Lower leg skin (tissue), 4 donors: ENCODE measurements at regions not wholly inside any gene's neighbourhood (a gene's known extent, or its start where the extent isn't known, plus 50 kb on each side); places are given as distances from the start of the nearest gene placed in this dataset.

Experiments used
- DNase-seq, 2 donors: peaks; one replicate each; pipeline ENCODE4 v3.0.0-alpha.2; 2019; ENCODE audit warnings: low spot score in 2 of 2
- H3K4me3 ChIP-seq: fragments of 200-600 bp; sonication (generic); 2 replicates; pipeline ENCODE4 v1.5.1; 2017; ENCODE audit warnings: mild to moderate bottlenecking, low read depth; ENCODE audit not compliant: poor library complexity, severe bottlenecking
- CTCF ChIP-seq, 3 donors: fragments of 450-650 bp; IDR thresholded peaks; one replicate each; pipeline ENCODE4 v1.5.1; 2016; ENCODE audit warnings: antibody characterized with exemption in 3 of 3, mild to moderate bottlenecking in 3 of 3, moderate library complexity in 2 of 3
- POLR2A ChIP-seq, 2 donors: fragments of 450-650 bp; IDR thresholded peaks; one replicate each; pipeline ENCODE4 v1.6.1; 2016 to 2017; ENCODE audit warnings: antibody characterized with exemption in 2 of 2, mild to moderate bottlenecking in 1 of 2, moderate library complexity in 1 of 2
- WGBS, 2 donors: methylation state at CpG; one replicate each; pipeline ENCODE4 v1.1.5; 2018; 5-methylcytosine and 5-hydroxymethylcytosine counted together
- intact Hi-C: fragments of 100-400 bp; cut with DNase I; formaldehyde crosslinking; loops from one replicate; pipeline ENCODE4 v1.15.0; 2023; ENCODE audit warnings: low total_unique reads

- no peak for DNase-seq
- TF ChIP-seq CTCF (IDR thresholded peaks at IDR 0.05): no peak
- no peak for TF ChIP-seq POLR2A (IDR thresholded peaks at IDR 0.05)
- intact Hi-C loops: no loop called here
Observed at GRCh38 chr3:157650699-157651098, 147.5 kb upstream of the VEPH1 start.

GRCh38 chr3:157650172-157650571 is 147.0 kb upstream of the VEPH1 start:
- TF ChIP-seq POLR2A (IDR thresholded peaks at IDR 0.05) (no peak), CTCF (IDR thresholded peaks at IDR 0.05) (no peak)
- intact Hi-C loops: no loop called here
- H3K4me3 ChIP-seq: no peak overlapping the region
- no peak for DNase-seq
- WGBS, 2 donors: 77 to 85% methylated on average over 1 of the region's 1 CpG

More at GRCh38 chr3:157650699-157651098, 147.5 kb upstream of the VEPH1 start:
- no peak overlapping the region for H3K4me3 ChIP-seq
- 71 to 87% methylated on average over 1 of the region's 1 CpG for WGBS, 2 donors

GRCh38 chr3:157649511-157649910 is 146.3 kb upstream of the VEPH1 start:
- H3K4me3 ChIP-seq: no peak overlapping the region
- intact Hi-C loops: no loop called here
- TF ChIP-seq POLR2A (IDR thresholded peaks at IDR 0.05) (no peak), CTCF (IDR thresholded peaks at IDR 0.05) (no peak)
- WGBS, 2 donors: 90 to 96% methylated on average over 1 of the region's 1 CpG
- no peak for DNase-seq

GRCh38 chr3:157647820-157648219 is 144.6 kb upstream of the VEPH1 start:
- no peak for DNase-seq
- intact Hi-C loops: no loop called here
- 83 to 88% methylated on average over 4 of the region's 4 CpGs for WGBS, 2 donors
- H3K4me3 ChIP-seq: no peak overlapping the region
- TF ChIP-seq CTCF (IDR thresholded peaks at IDR 0.05) (no peak), POLR2A (IDR thresholded peaks at IDR 0.05) (no peak)

GRCh38 chr3:157639756-157640426 is 136.7 kb upstream of the VEPH1 start:
- TF ChIP-seq POLR2A (IDR thresholded peaks at IDR 0.05): no peak
- no peak for TF ChIP-seq CTCF (IDR thresholded peaks at IDR 0.05)
- intact Hi-C loops: no loop called here
- 85 to 86% methylated on average over 2 of the region's 2 CpGs for WGBS, 2 donors
- no peak for DNase-seq
- H3K4me3 ChIP-seq: no peak overlapping the region

- WGBS, 2 donors: 58 to 65% methylated on average over 1 of the region's 1 CpG
- TF ChIP-seq CTCF (IDR thresholded peaks at IDR 0.05): no peak
- TF ChIP-seq POLR2A (IDR thresholded peaks at IDR 0.05): no peak
- intact Hi-C loops: no loop called here
- DNase-seq: no peak
- H3K4me3 ChIP-seq: no peak overlapping the region
Observed at GRCh38 chr3:157637866-157638265, 134.7 kb upstream of the VEPH1 start.
